NCI-H2227 (cell line): ENCODE measurements at regions not wholly inside any gene's neighbourhood (a gene's known extent, or its start where the extent isn't known, plus 50 kb on each side); places are given as distances from the start of the nearest gene placed in this dataset.

Source experiments
- DNase-seq: peaks from one replicate; lab custom pipeline; 2025; ENCODE audit not compliant: unreplicated experiment; lab: John Stamatoyannopoulos, UW

DNA sequence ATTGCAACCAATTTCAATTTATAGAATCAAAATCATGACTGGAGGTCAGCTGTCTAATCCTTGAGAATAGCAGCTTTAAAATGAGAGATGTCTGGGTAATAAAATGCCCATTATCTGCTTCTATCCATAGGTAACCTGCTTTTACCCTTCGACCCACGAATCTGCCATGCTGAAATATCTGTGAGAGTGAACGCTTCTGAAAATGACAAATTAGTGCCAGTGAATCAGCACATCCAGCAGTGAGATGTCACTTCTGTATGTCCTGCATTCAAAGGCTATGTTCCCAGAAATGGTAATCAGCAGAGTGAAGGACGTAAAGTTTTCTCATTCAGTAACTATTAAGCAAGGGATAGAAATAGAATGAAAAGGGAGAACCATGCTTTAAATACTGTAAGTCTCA, 532.4 kb upstream of the ITGA1 start:
- peak; percentile 44 for DNase-seq

DNA sequence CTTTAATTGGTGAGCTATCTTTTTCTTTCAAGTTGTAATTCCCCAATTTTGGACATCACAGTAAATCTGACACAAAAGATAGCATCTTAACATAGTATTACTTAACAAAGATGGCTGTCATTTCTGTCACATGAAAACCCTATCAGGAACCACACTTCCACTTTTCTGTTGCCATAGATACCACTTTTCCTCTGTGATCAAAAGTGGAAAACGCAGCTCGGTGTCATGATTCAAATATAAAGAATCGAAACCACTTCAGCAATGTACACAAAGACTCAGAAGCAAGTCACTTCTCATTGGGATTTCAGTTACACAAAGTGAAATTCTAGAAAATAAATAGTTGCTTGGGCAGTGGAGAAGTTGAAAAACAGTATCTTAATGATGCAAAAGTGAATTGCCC, 524.9 kb upstream of the ITGA1 start:
- peak; percentile 20 for DNase-seq

DNA sequence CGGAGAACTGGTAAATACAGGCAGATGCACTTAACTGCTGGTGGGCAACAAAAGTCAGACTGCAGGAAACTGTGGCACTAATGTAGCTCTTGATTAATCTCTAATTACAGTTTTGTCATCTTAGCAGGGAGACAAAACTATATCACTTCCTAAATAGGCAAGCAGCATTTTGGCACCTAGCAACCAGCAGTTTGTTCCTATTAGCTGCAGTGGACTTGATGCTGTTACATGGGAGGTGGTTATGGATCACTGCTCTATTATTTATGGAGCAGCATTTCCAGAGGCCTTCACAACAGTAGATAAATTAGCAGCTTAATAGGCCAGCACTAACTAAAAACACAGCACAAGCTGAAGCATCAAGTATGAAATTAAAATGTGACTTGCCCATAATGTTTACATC, 518.3 kb upstream of the ITGA1 start:
- peak; percentile 47 for DNase-seq

DNA sequence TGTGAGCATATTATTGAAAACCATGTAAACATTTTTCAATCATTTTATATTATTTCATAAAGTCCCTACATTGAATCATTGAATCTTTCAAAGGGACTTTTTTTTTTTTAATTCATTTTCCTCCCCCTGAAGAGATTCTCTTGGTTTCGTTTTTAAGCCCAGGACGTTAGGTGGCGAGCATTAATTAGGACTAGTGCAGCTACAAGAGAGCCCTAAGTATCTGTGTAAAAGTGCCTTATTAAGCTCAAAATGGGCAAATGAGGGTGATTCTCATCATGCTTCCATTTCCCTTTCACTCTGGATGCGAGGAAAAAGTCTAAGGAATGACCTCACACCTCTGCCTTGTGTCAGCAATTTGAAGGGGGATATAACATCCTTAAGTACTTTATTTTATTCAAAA, 517.9 kb upstream of the ITGA1 start:
- peak; percentile 4 for DNase-seq

- no peak for DNase-seq
Observed at GRCh38 chr5:52275639-52276038, 512.1 kb upstream of the ITGA1 start.

GRCh38 chr5:52277101-52277500, 510.6 kb upstream of the ITGA1 start:
- no peak for DNase-seq

DNA sequence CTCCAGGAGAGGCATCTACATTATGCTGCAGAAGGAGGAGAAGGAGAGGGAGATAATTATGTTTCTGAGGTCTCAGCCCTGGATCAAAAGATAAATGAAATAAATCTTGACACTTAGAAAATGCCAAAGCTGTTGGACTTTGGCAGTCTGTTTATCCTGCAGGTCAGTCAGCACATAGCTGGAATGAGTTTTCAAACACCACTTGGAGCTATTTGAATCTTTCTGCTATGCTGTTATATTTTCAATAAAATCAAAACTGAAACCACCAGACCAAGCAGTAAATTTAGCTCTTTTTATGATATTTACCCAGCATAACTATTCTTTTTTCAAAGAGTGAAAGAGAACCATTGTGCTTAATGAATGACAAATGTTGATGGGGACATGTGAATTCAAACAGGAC, 505.1 kb upstream of the ITGA1 start:
- no peak for DNase-seq

DNA sequence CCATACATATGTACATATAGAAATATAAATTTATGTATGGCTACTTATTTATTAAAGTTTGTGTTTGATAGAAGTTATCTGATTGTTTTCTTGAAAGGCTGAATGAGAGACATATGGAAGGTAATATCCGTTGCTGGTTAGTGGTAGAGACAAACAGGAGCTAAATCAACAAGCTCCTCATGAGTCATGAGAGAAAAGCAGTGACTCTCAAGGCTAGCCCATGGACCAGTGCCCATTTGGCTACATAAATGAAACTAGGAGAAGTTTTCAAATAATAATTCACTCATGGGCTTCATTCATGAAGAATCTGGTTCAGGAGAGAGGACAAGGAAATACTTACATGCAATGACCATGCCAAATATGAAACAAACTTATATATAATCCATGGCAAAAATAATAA, 504.5 kb upstream of the ITGA1 start:
- DNase-seq: no peak

DNA sequence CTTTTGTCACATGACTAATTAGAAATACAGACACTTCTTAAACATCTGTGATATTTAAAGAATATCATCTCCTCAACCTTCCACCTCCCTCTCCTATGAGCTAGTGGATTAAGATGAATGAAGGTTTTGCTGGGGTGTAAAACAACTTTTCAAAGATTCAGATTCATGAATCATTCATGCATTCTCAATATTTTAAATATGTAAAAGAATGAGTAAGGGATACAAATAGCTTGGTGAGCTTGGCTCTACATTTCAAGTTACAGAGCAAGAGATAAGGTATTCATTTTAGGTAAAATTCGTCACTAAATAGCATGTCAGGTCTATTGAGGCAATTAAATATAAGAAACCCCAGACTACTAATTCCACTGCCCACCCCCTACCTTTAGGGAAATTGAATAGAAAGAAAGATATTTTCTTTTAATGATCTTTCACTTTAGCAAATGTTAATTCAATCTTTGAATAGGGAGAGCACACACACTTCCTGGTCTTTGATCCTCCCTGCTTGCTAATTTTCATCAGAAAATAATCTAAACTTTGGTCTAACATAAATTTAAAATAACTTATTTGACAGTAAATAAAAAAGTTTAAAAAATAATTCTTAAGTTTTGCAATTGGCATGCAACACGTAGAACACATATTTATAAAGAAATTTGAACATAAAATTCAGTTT, 486.9 kb upstream of the ITGA1 start:
- no peak for DNase-seq

DNA sequence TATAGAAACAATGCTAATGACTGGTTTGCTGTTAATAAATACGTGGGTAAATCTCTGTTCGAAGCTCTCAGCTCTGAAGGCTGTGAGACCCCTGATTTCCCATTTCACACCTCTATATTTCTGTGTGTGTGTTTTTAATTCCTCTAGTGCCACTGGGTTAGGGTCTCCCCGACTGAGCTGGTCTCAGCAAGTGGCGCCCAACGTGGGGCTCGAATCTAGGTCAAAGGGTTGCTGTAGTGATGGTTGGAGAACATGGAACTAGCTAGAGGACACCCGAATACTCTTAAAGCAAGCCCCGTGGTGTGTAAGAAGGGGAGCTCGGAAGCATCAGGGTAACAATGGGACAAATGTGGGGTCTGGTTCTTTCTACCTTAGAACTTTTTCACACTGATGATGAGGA, 482.9 kb upstream of the ITGA1 start:
- peak; percentile 1 for DNase-seq

DNA sequence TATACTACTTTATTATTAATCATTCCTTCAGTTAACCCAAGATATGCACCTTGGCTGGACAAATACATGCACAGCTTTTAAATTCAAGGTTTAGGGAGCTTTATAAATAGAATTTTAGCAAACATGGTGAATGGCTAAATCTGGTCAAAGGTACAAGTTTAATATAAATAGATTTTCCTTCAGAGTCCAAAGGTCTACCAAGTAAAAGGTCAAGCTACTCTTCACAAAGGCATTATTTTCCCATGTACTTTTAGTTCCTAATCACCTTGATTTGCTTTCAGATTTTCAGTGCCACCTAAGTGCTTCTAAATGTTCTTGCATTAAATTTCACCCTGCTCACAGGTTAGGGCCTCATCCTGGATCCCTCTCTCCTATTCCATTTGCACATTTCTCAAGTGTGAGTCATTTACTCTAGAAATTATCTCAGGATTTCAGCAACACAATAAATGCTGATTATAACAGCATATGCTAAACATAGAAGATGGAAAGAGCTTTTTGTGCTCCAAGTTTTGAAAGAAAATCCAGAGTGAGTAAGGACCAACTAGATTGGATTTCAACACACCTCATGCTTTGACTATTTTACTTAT, 459.4 kb upstream of the ITGA1 start:
- DNase-seq: no peak

- no peak for DNase-seq
Observed at GRCh38 chr5:52331725-52332124, 456.0 kb upstream of the ITGA1 start.

GRCh38 chr5:52334367-52334766, 453.3 kb upstream of the ITGA1 start:
- no peak for DNase-seq

GRCh38 chr5:52339285-52339684, 448.4 kb upstream of the ITGA1 start:
- DNase-seq: no peak

GRCh38 chr5:52342361-52342760, 445.4 kb upstream of the ITGA1 start:
- no peak for DNase-seq

DNA sequence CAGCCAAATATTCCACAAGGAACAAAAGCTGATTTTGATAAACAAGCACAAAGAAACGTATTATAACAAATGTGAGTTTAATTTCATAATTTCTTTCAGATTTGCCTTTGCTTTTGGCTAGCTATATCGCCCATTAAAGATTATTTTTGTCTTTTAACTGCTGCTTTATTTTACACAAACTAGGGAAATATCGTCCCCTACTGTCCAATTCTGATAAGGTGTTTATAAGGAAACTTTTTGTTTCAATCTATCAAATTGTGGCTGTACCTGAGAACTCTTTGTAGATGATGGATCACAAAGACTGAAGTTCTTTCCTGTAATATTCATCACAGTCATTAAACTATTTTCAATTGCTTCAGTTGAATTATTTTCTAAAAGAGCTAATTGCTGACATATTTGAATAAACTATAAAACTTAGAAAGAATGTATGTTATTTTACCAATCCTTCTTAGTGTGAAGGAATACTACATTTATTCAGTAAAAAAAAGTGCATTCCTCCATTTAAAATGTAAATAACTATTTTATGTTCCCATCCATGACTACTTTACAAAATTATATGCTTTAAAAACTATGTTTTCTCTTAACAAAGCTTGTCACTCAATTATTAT, 431.3 kb upstream of the ITGA1 start:
- DNase-seq: peak; percentile 32

GRCh38 chr5:52359261-52359660, 428.5 kb upstream of the ITGA1 start:
- no peak for DNase-seq

DNA sequence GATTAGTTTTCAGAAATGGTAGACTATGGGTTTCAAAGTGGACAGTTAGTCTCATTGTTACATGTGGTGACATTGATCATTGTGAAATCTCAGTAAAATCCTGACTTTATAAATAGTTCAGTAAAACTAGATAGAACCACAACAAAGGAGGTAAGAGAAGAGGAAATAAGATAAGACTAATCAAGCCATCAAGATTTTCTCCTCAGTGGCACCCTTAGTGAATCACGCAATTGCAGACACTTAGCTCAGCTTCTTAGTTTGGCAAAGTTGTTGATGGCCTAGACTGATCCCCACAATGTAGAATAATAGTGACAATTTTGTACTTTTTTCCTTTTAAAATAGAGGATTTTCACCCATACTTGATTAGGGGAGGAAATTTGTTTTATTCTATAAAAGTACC, 426.7 kb upstream of the ITGA1 start:
- DNase-seq: no peak

DNA sequence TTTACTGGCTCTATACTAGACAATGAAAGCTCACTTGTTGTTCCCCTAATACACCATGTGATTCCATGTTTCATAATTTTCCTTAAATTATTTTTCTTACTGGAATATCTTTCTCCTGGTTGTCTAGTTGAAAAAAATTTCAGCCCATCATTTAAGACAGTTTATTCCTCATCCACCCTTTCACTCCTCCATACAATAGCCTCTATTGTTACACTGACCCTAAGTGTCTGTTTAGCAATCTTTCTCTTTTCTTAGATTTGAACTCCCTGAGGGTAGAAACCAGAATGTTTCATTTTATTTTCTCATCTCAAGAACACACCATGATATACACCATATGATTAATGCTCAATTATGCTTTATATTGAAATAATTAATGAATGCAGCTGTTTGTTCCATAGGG, 413.4 kb upstream of the ITGA1 start:
- no peak for DNase-seq

DNA sequence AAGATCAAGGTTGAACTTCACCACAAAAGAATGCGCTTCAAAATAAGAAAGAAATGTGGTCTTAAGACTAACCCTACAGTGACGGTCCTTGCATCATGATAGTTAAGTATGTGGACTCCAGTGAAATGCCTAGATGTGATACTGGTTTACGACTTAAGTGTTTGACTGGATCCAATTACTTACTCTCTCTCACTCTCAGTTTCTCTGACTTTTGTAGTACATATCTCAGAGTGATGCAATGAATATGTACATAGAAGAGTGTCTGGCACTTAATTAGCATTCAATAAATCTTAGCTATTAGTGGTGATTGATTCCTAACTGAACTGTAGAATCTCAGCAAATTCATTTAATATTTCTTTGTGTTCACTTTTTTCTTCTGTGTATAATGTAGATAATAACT, 411.7 kb upstream of the ITGA1 start:
- DNase-seq: no peak

- DNase-seq: no peak
Observed at GRCh38 chr5:52376592-52376991, 411.1 kb upstream of the ITGA1 start.

- no peak for DNase-seq
Observed at GRCh38 chr5:52378237-52378636, 409.5 kb upstream of the ITGA1 start.

DNA sequence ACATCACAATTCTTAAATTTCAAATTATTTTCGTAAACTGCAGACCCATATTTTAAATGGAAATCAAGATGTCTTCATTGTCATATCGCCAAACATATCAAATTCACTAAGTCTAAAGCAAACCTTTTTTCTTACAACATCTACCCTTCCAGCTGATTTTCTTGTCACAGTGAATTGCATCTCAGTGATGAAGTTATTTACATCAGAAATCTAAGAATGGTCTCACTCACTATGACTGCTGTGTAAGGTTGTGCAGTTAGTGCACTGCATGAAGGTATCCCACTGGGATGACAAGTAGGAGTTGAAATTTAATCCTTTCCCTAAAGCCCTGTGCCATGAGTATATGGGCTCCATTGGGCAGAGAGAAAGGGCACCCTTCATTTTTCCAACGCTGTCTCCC, 399.4 kb upstream of the ITGA1 start:
- no peak for DNase-seq
